NCI-H2227 (cell line): ENCODE measurements at regions not wholly inside any gene's neighbourhood (a gene's known extent, or its start where the extent isn't known, plus 50 kb on each side); places are given as distances from the start of the nearest gene placed in this dataset.

Source experiments
- DNase-seq: peaks from one replicate; lab custom pipeline; 2025; ENCODE audit not compliant: unreplicated experiment; lab: John Stamatoyannopoulos, UW

- no peak for DNase-seq
Measured at GRCh38 chr17:14776791-14777190, 475.9 kb downstream of the HS3ST3B1 start.

- no peak for DNase-seq
Measured at GRCh38 chr17:14775731-14776492, 475.0 kb downstream of the HS3ST3B1 start.

- DNase-seq = no peak
Measured at GRCh38 chr17:14774774-14775173, 473.9 kb downstream of the HS3ST3B1 start.

- DNase-seq = no peak
Measured at GRCh38 chr17:14772776-14773175, 471.9 kb downstream of the HS3ST3B1 start.

- no peak for DNase-seq
Measured at GRCh38 chr17:14771543-14771942, 470.7 kb downstream of the HS3ST3B1 start.

GRCh38 chr17:14768923-14769322 lies 468.0 kb downstream of the HS3ST3B1 start:
- no peak for DNase-seq

GRCh38 chr17:14762736-14763479 lies 462.0 kb downstream of the HS3ST3B1 start:
- DNase-seq = no peak

- DNase-seq = no peak
Measured at GRCh38 chr17:14760719-14761411, 460.0 kb downstream of the HS3ST3B1 start.

GRCh38 chr17:14760212-14760611 lies 459.3 kb downstream of the HS3ST3B1 start:
- no peak for DNase-seq

- DNase-seq = no peak
Measured at GRCh38 chr17:14759325-14759724, 458.4 kb downstream of the HS3ST3B1 start.

- DNase-seq = no peak
Measured at GRCh38 chr17:14756479-14756878, 455.6 kb downstream of the HS3ST3B1 start.

- no peak for DNase-seq
Measured at GRCh38 chr17:14755002-14755401, 454.1 kb downstream of the HS3ST3B1 start.

GRCh38 chr17:14753383-14753782 lies 452.5 kb downstream of the HS3ST3B1 start:
- DNase-seq = no peak

- DNase-seq = no peak
Measured at GRCh38 chr17:14752011-14752410, 451.1 kb downstream of the HS3ST3B1 start.

GRCh38 chr17:14750866-14751265 lies 450.0 kb downstream of the HS3ST3B1 start:
- DNase-seq = no peak

- DNase-seq = no peak
Measured at GRCh38 chr17:14749269-14749668, 448.4 kb downstream of the HS3ST3B1 start.

GRCh38 chr17:14748036-14748710 lies 447.3 kb downstream of the HS3ST3B1 start:
- DNase-seq = no peak

GRCh38 chr17:14747603-14747950 lies 446.7 kb downstream of the HS3ST3B1 start:
- DNase-seq = no peak

- no peak for DNase-seq
Measured at GRCh38 chr17:14746822-14747602, 446.1 kb downstream of the HS3ST3B1 start.

- DNase-seq = no peak
Measured at GRCh38 chr17:14745541-14745940, 444.7 kb downstream of the HS3ST3B1 start.
